Large intestine (tissue), 3 donors: ENCODE measurements at regions not wholly inside any gene's neighbourhood (a gene's known extent, or its start where the extent isn't known, plus 50 kb on each side); places are given as distances from the start of the nearest gene placed in this dataset.
"Not testable (repeated sequence)": the region's sequence is repeated elsewhere in the genome, so short reads cannot be mapped to it uniquely, and the experiment has no call there.

Source experiments
- DNase-seq, 2 donors: peaks; one replicate each; pipeline versions ENCODE4 v3.0.0 to v3.0.0-alpha.2; 2013
- H3K27ac ChIP-seq: one replicate; pipeline ENCODE4 v1.5.1; 2013; ENCODE audit warnings: low read length
- H3K27me3 ChIP-seq: 2 replicates; pipeline ENCODE4 v1.6.1; 2013; ENCODE audit warnings: low read length; ENCODE audit not compliant: control insufficient read depth, insufficient read depth
- H3K36me3 ChIP-seq: 2 replicates; pipeline ENCODE4 v1.6.1; 2013; ENCODE audit warnings: low read length; ENCODE audit not compliant: control insufficient read depth, insufficient read depth
- H3K4me1 ChIP-seq: one replicate; pipeline ENCODE4 v1.6.1; 2013; ENCODE audit warnings: low read length; ENCODE audit not compliant: control insufficient read depth, insufficient read depth
- H3K4me3 ChIP-seq: one replicate; pipeline ENCODE4 v1.5.1; 2013; ENCODE audit warnings: low read length
- H3K9me3 ChIP-seq: one replicate; pipeline ENCODE4 v1.6.1; 2013; ENCODE audit warnings: mild to moderate bottlenecking, low read depth, low read length, moderate library complexity; ENCODE audit not compliant: control insufficient read depth
- WGBS: methylation state at CpG from one replicate; pipeline ENCODE4 v1.1.5; 2013; ENCODE audit warnings: low lambda C conversion rate; ENCODE audit not compliant: insufficient coverage; 5-methylcytosine and 5-hydroxymethylcytosine counted together

DNA sequence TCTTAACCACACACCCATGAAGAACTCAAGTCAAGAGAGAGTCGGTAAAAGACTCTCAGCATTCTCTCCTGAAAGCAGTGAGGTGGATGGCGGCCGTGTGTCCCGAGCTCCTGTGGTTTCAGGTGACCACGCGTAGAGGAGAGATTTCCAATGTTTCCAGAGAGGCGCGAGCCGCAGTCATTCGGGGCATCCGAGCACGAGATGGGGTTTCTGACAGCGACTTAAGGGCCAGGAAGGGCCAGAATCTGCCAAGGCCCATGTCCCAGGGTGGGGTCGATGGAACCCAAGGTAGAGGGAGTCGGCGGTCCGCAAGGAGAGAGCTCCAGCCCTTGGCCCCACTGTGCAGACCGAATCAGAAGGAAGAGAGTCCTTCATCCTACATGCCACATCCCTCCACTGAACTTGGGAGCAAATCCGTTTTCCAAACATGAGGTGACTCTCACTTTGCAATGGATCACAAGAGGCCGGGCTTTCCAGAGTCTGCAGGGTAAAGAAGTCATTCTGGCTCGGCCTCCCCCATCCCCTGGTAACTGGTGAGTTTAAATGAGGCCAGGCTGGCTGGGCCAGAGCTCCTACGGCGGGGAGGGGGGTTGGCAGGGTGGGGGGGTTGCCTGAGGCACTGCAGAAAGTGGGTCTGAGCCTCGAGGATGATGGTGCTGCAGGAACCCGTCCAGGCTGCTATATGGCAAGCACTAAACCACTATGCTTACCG lies 1511.8 kb upstream of the DEFB115 start:
- not testable (repeated sequence) for H3K27me3 ChIP-seq, H3K36me3 ChIP-seq, H3K27ac ChIP-seq, H3K4me3 ChIP-seq, DNase-seq, H3K4me1 ChIP-seq
- no CpG with 5 or more reads among the region's 26 CpGs for WGBS
- peaks cover 44% of the 10 kb centered on the region for H3K9me3 ChIP-seq

DNA sequence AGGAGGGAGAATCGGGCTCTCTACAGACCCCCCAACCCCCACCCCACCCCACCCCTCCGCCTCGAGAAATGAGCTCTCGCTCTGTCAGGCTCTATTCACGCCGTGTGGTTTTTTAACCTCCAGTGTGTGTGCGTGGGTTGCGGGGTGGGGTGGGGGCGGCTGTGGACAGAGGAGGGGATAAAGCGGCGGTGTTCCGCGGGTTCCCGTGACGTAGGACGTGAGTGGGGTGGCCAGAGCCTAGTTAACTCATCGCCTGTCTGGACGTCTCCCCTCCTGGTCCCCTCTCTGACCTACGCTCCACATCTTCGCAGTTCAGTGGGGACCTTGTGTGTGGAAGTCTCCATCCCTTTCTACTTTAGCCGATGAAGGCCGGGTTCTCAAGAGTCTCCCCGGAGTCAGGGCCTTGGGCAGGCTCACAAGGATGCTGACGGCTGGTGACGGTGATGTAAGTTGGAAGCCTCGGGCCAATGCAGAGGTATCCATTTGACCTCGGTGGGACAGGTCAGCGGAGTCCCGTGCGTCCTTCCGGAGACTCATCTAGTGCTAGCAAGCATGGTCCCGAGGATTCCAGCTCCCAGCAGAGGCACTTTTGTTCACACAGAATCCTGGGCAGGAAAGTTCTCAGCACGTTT lies 1507.1 kb upstream of the DEFB115 start:
- Histone ChIP-seq H3K4me3 (no peak overlapping the region), H3K36me3 (no peaks in the 10 kb centered on the region), H3K27ac (no peak overlapping the region), H3K4me1 (no peaks in the 10 kb centered on the region), H3K9me3 (peaks cover 23% of the 10 kb centered on the region), H3K27me3 (no peaks in the 10 kb centered on the region)
- no peak for DNase-seq
- WGBS, result 60% methylated on average over 1 of the region's 33 CpGs

GRCh38 chr20:29752644-29753425 lies 1504.6 kb upstream of the DEFB115 start:
- not testable (repeated sequence) for H3K4me1 ChIP-seq, H3K27ac ChIP-seq, H3K27me3 ChIP-seq, DNase-seq, H3K36me3 ChIP-seq, H3K4me3 ChIP-seq
- WGBS, result 20% methylated on average over 1 of the region's 24 CpGs
- peaks cover 25% of the 10 kb centered on the region for H3K9me3 ChIP-seq

DNA sequence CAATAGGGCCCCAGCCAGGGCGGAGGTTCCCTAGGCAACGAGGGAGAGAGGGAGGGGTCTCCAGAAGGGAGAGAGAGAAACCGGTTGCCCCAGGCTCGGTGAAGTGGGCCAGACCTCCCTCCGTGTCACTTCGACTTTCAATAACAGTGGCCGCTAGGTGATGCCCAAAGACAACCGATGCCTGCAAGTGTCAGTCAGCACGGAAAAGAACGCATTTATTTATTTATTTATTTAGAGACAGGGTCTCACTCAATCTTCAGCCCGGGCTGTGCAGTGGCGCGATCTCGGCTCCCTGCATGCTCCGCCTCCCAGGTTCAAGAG lies 1504.1 kb upstream of the DEFB115 start:
- H3K27me3 ChIP-seq, DNase-seq, H3K4me3 ChIP-seq, H3K36me3 ChIP-seq, H3K4me1 ChIP-seq, H3K27ac ChIP-seq: not testable (repeated sequence)
- peaks cover 25% of the 10 kb centered on the region for H3K9me3 ChIP-seq
- no CpG with 5 or more reads among the region's 15 CpGs for WGBS

DNA sequence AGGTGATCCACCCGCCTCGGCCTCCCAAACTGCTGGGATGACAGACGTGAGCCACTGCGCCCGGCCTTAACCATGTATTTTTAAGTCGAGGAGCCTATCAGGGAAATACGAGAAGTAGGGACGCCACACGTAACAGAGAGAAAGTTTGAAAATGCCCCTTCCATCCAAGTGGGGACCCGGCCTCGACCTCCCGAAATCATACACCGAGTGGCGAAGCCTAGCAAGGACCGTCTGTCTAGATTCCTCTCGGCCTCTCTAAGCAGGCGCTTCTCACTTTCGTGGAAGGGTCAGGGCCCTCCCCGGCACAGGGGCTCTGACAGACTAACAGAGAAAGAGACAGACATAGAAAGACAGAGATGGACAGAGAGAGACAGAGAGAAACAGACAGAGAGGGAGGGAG lies 1503.6 kb upstream of the DEFB115 start:
- DNase-seq, H3K4me1 ChIP-seq, H3K4me3 ChIP-seq, H3K27me3 ChIP-seq, H3K36me3 ChIP-seq, H3K27ac ChIP-seq: not testable (repeated sequence)
- H3K9me3 ChIP-seq, result peaks cover 25% of the 10 kb centered on the region
- 73% methylated on average over 4 of the region's 19 CpGs for WGBS

- no CpG with 5 or more reads among the region's 4 CpGs for WGBS
- not testable (repeated sequence) for H3K4me1 ChIP-seq, H3K27ac ChIP-seq, H3K4me3 ChIP-seq, H3K36me3 ChIP-seq, DNase-seq, H3K27me3 ChIP-seq
- peaks cover 22% of the 10 kb centered on the region for H3K9me3 ChIP-seq
Measured at GRCh38 chr20:29755854-29756498, 1501.5 kb upstream of the DEFB115 start.

- no peak overlapping the region for H3K4me3 ChIP-seq
- H3K4me1 ChIP-seq, result no peaks in the 10 kb centered on the region
- no peaks in the 10 kb centered on the region for H3K36me3 ChIP-seq
- DNase-seq, result no peak
- no CpG with 5 or more reads among the region's 17 CpGs for WGBS
- H3K27me3 ChIP-seq, result no peaks in the 10 kb centered on the region
- peaks cover 23% of the 10 kb centered on the region for H3K9me3 ChIP-seq
- no peak overlapping the region for H3K27ac ChIP-seq
Measured at GRCh38 chr20:29756664-29757063, 1500.8 kb upstream of the DEFB115 start.

DNA sequence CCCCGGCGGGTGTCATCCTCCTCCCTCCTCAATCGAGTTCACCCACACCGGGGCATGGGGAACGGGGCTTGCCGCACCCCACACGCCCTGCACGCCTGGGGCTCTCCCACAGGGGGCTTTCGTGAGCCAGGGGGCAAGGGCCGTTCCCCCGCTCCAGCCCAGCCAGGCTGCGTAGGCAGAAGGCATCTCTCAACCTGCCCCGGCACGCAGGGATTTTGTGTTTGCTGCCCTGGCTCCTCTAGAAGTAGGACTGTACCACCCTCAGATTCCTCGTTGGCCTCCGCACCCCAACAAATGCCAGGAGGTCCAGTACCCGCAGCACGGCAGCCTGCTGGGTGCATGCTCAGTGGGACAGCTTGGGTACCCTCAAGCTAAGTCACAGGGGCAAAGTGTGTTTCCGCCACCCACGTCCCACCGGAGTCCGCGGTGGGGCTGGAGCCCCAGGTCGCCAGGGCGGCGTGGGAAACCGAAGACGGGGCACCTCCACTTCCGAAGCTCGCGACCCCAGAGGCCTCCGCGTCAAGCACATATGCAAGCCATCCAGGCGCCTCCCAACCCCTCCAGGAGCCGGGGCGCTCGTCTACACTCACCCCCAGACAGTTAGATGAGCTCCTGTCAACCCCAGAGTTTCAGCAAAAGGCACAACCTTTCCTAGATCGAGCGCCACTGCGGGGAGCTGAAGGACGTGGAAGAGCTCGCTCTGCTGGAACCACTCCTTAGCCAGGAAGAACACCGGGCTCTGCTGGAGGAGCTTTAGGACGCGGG lies 1495.7 kb upstream of the DEFB115 start:
- not testable (repeated sequence) for DNase-seq, H3K27me3 ChIP-seq, H3K4me1 ChIP-seq, H3K36me3 ChIP-seq, H3K27ac ChIP-seq, H3K4me3 ChIP-seq
- WGBS, result no CpG with 5 or more reads among the region's 45 CpGs
- peaks cover 20% of the 10 kb centered on the region for H3K9me3 ChIP-seq

DNA sequence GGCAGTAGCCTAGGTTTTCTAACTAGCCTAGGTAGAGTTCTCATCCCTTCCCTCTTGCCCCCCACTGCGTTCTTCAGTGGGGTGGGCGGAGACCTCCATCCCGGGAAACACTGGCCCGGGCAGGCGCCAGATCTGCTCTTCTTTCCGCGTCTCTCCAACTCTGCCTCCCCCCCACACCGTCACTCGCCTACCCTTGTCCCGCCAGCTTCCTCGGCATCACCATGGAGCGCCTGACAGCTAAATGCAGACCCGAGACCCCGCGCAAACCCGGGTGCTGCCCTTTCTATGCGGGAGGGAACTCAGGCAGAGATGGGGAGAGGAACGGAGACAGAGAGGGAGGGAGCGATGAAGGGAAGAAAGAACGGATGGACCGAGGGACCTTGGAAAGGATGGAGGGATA lies 1494.8 kb upstream of the DEFB115 start:
- Histone ChIP-seq H3K27me3 (no peaks in the 10 kb centered on the region), H3K4me3 (no peak overlapping the region), H3K4me1 (no peaks in the 10 kb centered on the region), H3K9me3 (peaks cover 20% of the 10 kb centered on the region), H3K36me3 (no peaks in the 10 kb centered on the region), H3K27ac (no peak overlapping the region)
- 13% methylated on average over 3 of the region's 21 CpGs for WGBS
- no peak for DNase-seq
